IMR-90 (cell line): ENCODE measurements at regions not wholly inside any gene's neighbourhood (a gene's known extent, or its start where the extent isn't known, plus 50 kb on each side); places are given as distances from the start of the nearest gene placed in this dataset.

Experiments used
- ATAC-seq: fragments of 200-7000 bp; cut with Tn5 transposase; 2 replicates; pipeline ENCODE4 v1.9.1; 2020; ENCODE audit warnings: low read depth, mild to moderate bottlenecking, moderate library complexity
- BruUV-seq: library from RNA; stranded (reverse); fragments of 400-500 nt; replicated peaks from 2 replicates; lab custom pipeline; 2021; lab: Mats Ljungman, UMichigan
- CTCF ChIA-PET: fragments of 300-600 bp; formaldehyde crosslinking; extraction: SDS; loops from one replicate; lab custom pipeline; 2021; ENCODE audit warnings: antibody characterized with exemption; lab: Yijun Ruan, JAX
- POLR2A ChIA-PET: fragments of 300-600 bp; sonication (Branson Sonifier 250); formaldehyde crosslinking; loops from one replicate; lab custom pipeline; 2022; ENCODE audit warnings: antibody characterized with exemption; ENCODE audit not compliant: unreplicated experiment; lab: Charles Lee
- DNase-seq: peaks from one replicate; pipeline ENCODE4 v3.0.0; 2013
- H2AFZ ChIP-seq: replicated peaks from 2 replicates; pipeline ENCODE3; 2013; ENCODE audit warnings: low read length, mild to moderate bottlenecking; ENCODE audit not compliant: poor library complexity
- H2AK5ac ChIP-seq: 2 replicates; pipeline ENCODE4 v1.6.1; 2013; ENCODE audit warnings: low read depth, low read length, inconsistent platforms
- H2AK9ac ChIP-seq: replicated peaks from 2 replicates; pipeline ENCODE3; 2013; ENCODE audit warnings: mild to moderate bottlenecking, low read depth, low read length, moderate library complexity; ENCODE audit not compliant: poor library complexity
- H2BK120ac ChIP-seq: 2 replicates; pipeline ENCODE4 v1.6.1; 2013; ENCODE audit warnings: low read depth, low read length, inconsistent platforms
- H2BK15ac ChIP-seq: 3 replicates; pipeline ENCODE4 v1.6.1; 2013; ENCODE audit warnings: low read depth, low read length, inconsistent platforms
- H2BK20ac ChIP-seq: 2 replicates; pipeline ENCODE4 v1.6.1; 2013; ENCODE audit warnings: low read depth, mild to moderate bottlenecking, inconsistent platforms, low read length, moderate library complexity
- H2BK5ac ChIP-seq: 2 replicates; pipeline ENCODE4 v1.6.1; 2013; ENCODE audit warnings: mild to moderate bottlenecking, low read depth, low read length, inconsistent platforms; ENCODE audit not compliant: poor library complexity, severe bottlenecking
- H3K14ac ChIP-seq: replicated peaks from 2 replicates; pipeline ENCODE4 v1.6.1; 2013; ENCODE audit warnings: low read depth, low read length, inconsistent platforms
- H3K18ac ChIP-seq: 2 replicates; pipeline ENCODE4 v1.6.1; 2013; ENCODE audit warnings: low read depth, low read length, control low read depth
- H3K23ac ChIP-seq: 2 replicates; pipeline ENCODE4 v1.6.1; 2013; ENCODE audit warnings: low read depth, low read length, inconsistent platforms
- H3K27ac ChIP-seq: 2 replicates; pipeline ENCODE4 v1.5.1; 2013; ENCODE audit warnings: mild to moderate bottlenecking, control low read depth, low read length; ENCODE audit not compliant: insufficient read depth
- H3K27me3 ChIP-seq: 2 replicates; pipeline ENCODE4 v1.6.1; 2013; ENCODE audit warnings: low read length; ENCODE audit not compliant: control insufficient read depth, insufficient read depth
- H3K36me3 ChIP-seq: 2 replicates; pipeline ENCODE4 v1.6.1; 2013; ENCODE audit warnings: low read length, mixed read lengths; ENCODE audit not compliant: control insufficient read depth, insufficient read depth
- H3K4ac ChIP-seq: 2 replicates; pipeline ENCODE4 v1.6.1; 2013; ENCODE audit warnings: low read depth, low read length, inconsistent platforms
- H3K4me1 ChIP-seq: 2 replicates; pipeline ENCODE4 v1.6.1; 2013; ENCODE audit warnings: low read length, mixed read lengths; ENCODE audit not compliant: control insufficient read depth, insufficient read depth
- H3K4me2 ChIP-seq: 2 replicates; pipeline ENCODE4 v1.6.1; 2013; ENCODE audit warnings: low read depth, mild to moderate bottlenecking, control low read depth, low read length, moderate library complexity
- H3K4me3 ChIP-seq: 2 replicates; pipeline ENCODE4 v1.5.1; 2013; ENCODE audit warnings: low read depth, mild to moderate bottlenecking, control low read depth, low read length, moderate library complexity; ENCODE audit not compliant: insufficient read depth
- H3K56ac ChIP-seq: 2 replicates; pipeline ENCODE4 v1.6.1; 2013; ENCODE audit warnings: low read length, inconsistent platforms; ENCODE audit not compliant: insufficient read depth; ENCODE audit errors: extremely low read depth
- H3K79me1 ChIP-seq, 2 experiments: 2 replicates each; pipeline ENCODE4 v1.6.1; 2013; ENCODE audit warnings: low read length in 2 of 2, inconsistent platforms in 1 of 2, low read depth in 1 of 2
- H3K9ac ChIP-seq: 2 replicates; pipeline ENCODE4 v1.6.1; 2013; ENCODE audit warnings: low read depth, low read length, control low read depth
- H3K9me1 ChIP-seq: 2 replicates; pipeline ENCODE4 v1.6.1; 2013; ENCODE audit warnings: low read length, inconsistent platforms; ENCODE audit not compliant: insufficient read depth
- H3K9me3 ChIP-seq: 2 replicates; pipeline ENCODE4 v1.6.1; 2013; ENCODE audit warnings: low read length; ENCODE audit not compliant: control insufficient read depth, insufficient read depth
- H4K20me1 ChIP-seq: 2 replicates; pipeline ENCODE4 v1.6.1; 2013; ENCODE audit warnings: low read length, inconsistent platforms; ENCODE audit not compliant: insufficient read depth
- H4K5ac ChIP-seq: 2 replicates; pipeline ENCODE4 v1.6.1; 2013; ENCODE audit warnings: mild to moderate bottlenecking, low read depth, low read length, control low read depth
- H4K8ac ChIP-seq, 2 experiments: 2 replicates each; pipeline ENCODE4 v1.6.1; 2013; ENCODE audit warnings: low read depth in 2 of 2, low read length in 2 of 2, control low read depth in 1 of 2, inconsistent platforms in 1 of 2
- H4K91ac ChIP-seq: 2 replicates; pipeline ENCODE4 v1.6.1; 2013; ENCODE audit warnings: low read depth, low read length, inconsistent platforms; ENCODE audit not compliant: insufficient read depth
- CEBPB ChIP-seq: IDR thresholded peaks from 2 replicates; pipeline ENCODE4 v1.6.1; 2012; ENCODE audit warnings: low read depth, low read length, improper control_type of control experiment
- CHD1 ChIP-seq: IDR thresholded peaks from 2 replicates; pipeline ENCODE4 v1.6.1; 2012; ENCODE audit warnings: low read depth, low read length, improper control_type of control experiment
- ELK1 ChIP-seq: fragments of 150-350 bp; IDR thresholded peaks from 2 replicates; pipeline ENCODE4 v1.6.1; 2016; ENCODE audit warnings: low read depth, mild to moderate bottlenecking, low read length, moderate library complexity, borderline replicate concordance
- FOS ChIP-seq: fragments of 150-350 bp; IDR thresholded peaks from 2 replicates; pipeline ENCODE4 v1.6.1; 2016; ENCODE audit warnings: low read depth, low read length
- MAZ ChIP-seq: IDR thresholded peaks from 2 replicates; pipeline ENCODE4 v1.6.1; 2012; ENCODE audit warnings: low read depth, mild to moderate bottlenecking, low read length, improper control_type of control experiment, moderate library complexity, borderline replicate concordance
- MXI1 ChIP-seq: IDR thresholded peaks from 2 replicates; pipeline ENCODE4 v1.6.1; 2012; ENCODE audit warnings: low read depth, mild to moderate bottlenecking, low read length, moderate library complexity, borderline replicate concordance
- NFE2L2 ChIP-seq: fragments of 150-350 bp; IDR thresholded peaks from 2 replicates; pipeline ENCODE4 v1.6.1; 2016; ENCODE audit warnings: low read depth, mild to moderate bottlenecking, low read length
- POLR2A ChIP-seq: IDR thresholded peaks from 2 replicates; pipeline ENCODE4 v1.6.1; 2012; ENCODE audit warnings: mild to moderate bottlenecking, low read depth, low read length
- RAD21 ChIP-seq: IDR thresholded peaks from 2 replicates; pipeline ENCODE4 v1.6.1; 2012; ENCODE audit warnings: low read length, improper control_type of control experiment
- USF2 ChIP-seq: fragments of 150-350 bp; IDR thresholded peaks from 2 replicates; pipeline ENCODE4 v1.6.1; 2017; ENCODE audit warnings: mild to moderate bottlenecking, antibody characterized with exemption, low read length, low read depth
- WGBS, 2 experiments: methylation state at CpG; one replicate each; pipeline versions ENCODE4 v1.1.5 to v1.1.7; 2013; ENCODE audit warnings: missing lambda C conversion rate in 2 of 2; ENCODE audit not compliant: insufficient read length in 1 of 2; ENCODE audit errors: extremely low coverage in 2 of 2; 5-methylcytosine and 5-hydroxymethylcytosine counted together
- dilution Hi-C: fragments of 300-500 bp; cut with HindIII; formaldehyde crosslinking; loops from one replicate; pipeline ENCODE4 v1.14.3; 2018; ENCODE audit warnings: low sequenced_read_pairs; ENCODE audit not compliant: unreplicated experiment
- in situ Hi-C: fragments of 300-500 bp; cut with MboI; formaldehyde crosslinking; loops from 3 replicates; pipeline ENCODE4 v1.14.3; 2019; ENCODE audit warnings: low sequenced_read_pairs, inconsistent platforms, mixed read lengths
- intact Hi-C: fragments of 100-400 bp; cut with micrococcal nuclease; formaldehyde crosslinking; loops from 2 replicates; pipeline ENCODE4 v1.10.0; 2022

- dilution Hi-C loops (no loop called here), in situ Hi-C loops (no loop called here), intact Hi-C loops (no loop called here)
- Histone ChIP-seq H4K8ac (no peak overlapping the region), H2AK5ac (no peak overlapping the region), H3K4me1 (no peaks in the 10 kb centered on the region), H3K14ac (no peak overlapping the region), H3K27ac (no peak overlapping the region), H4K91ac (no peak overlapping the region), H2BK120ac (no peak overlapping the region), H2AFZ (no peak overlapping the region), H3K4ac (no peak overlapping the region), H2BK15ac (no peak overlapping the region), H2BK20ac (no peak overlapping the region), H2AK9ac (no peak overlapping the region), H3K18ac (no peak overlapping the region), H3K9ac (no peak overlapping the region), H3K36me3 (no peaks in the 10 kb centered on the region), H3K23ac (no peak overlapping the region), H3K9me1 (no peaks in the 10 kb centered on the region), H3K4me2 (no peak overlapping the region), H3K79me1 (no peaks in the 10 kb centered on the region), H4K20me1 (no peaks in the 10 kb centered on the region), H2BK5ac (no peak overlapping the region), H3K4me3 (no peak overlapping the region), H3K56ac (no peak overlapping the region), H4K5ac (no peak overlapping the region), H3K9me3 (no peaks in the 10 kb centered on the region), H3K27me3 (no peaks in the 10 kb centered on the region)
- ATAC-seq (no peak), DNase-seq (no peak)
- POLR2A ChIA-PET, result no interaction called here
- no TSS peak for BruUV-seq
- CTCF ChIA-PET, result no interaction called here
- TF ChIP-seq CHD1 (no peak), FOS (no peak), ELK1 (no peak), MAZ (no peak), POLR2A (no peak), USF2 (no peak), NFE2L2 (no peak), CEBPB (no peak), MXI1 (no peak), RAD21 (no peak)
- WGBS, 2 experiments, result no CpG with 5 or more reads among the region's 1 CpG
These were observed 504.5 kb downstream of the TBC1D4 start for GRCh38 chr13:74977498-74977897.
